ENCODE measurements at regions not wholly inside any gene's neighbourhood (a gene's known extent, or its start where the extent isn't known, plus 50 kb on each side); places are given as distances from the start of the nearest gene placed in this dataset.
"Not testable (repeated sequence)": the region's sequence is repeated elsewhere in the genome, so short reads cannot be mapped to it uniquely, and the experiment has no call there.

- Histone ChIP-seq H3K9me3 (no peaks in the 10 kb centered on the region), H3K36me3 (no peaks in the 10 kb centered on the region), H3K27ac (no peak overlapping the region), H3K4me3 (no peak overlapping the region), H3K27me3 (replicated peaks; ENCODE audit: insufficient read depth) (no peaks in the 10 kb centered on the region), H3K4me1 (replicated peaks) (no peaks in the 10 kb centered on the region)
- intact Hi-C loops (cut with DNase I): no loop called here
- TF ChIP-seq POLR2A (IDR thresholded peaks at IDR 0.05) (no peak), CTCF (IDR thresholded peaks at IDR 0.05) (no peak), POLR2AphosphoS5 (IDR thresholded peaks at IDR 0.05) (no peak)
- 59% methylated on average over 4 of the region's 4 CpGs for WGBS
- no peak for DNase-seq (ENCODE audit: low spot score)
Measured at GRCh38 chr3:110620118-110620517, 451.5 kb upstream of the NECTIN3 start.

GRCh38 chr3:110623571-110623970 lies 448.0 kb upstream of the NECTIN3 start:
- TF ChIP-seq CTCF (IDR thresholded peaks at IDR 0.05) (no peak), POLR2AphosphoS5 (IDR thresholded peaks at IDR 0.05) (no peak), POLR2A (IDR thresholded peaks at IDR 0.05) (no peak)
- H3K9me3 ChIP-seq: no peaks in the 10 kb centered on the region
- H3K27me3 ChIP-seq (replicated peaks; ENCODE audit: insufficient read depth): no peaks in the 10 kb centered on the region
- H3K4me1 ChIP-seq (replicated peaks): no peaks in the 10 kb centered on the region
- H3K27ac ChIP-seq: no peak overlapping the region
- no peaks in the 10 kb centered on the region for H3K36me3 ChIP-seq
- no peak for DNase-seq (ENCODE audit: low spot score)
- 38% methylated on average over 1 of the region's 1 CpG for WGBS
- no peak overlapping the region for H3K4me3 ChIP-seq
- intact Hi-C loops (cut with DNase I): no loop called here

- Histone ChIP-seq H3K27me3 (replicated peaks; ENCODE audit: insufficient read depth) (no peaks in the 10 kb centered on the region), H3K36me3 (no peaks in the 10 kb centered on the region), H3K27ac (no peak overlapping the region), H3K4me3 (no peak overlapping the region), H3K4me1 (replicated peaks) (no peaks in the 10 kb centered on the region), H3K9me3 (no peaks in the 10 kb centered on the region)
- DNase-seq (ENCODE audit: low spot score): no peak
- no peak for TF ChIP-seq CTCF (IDR thresholded peaks at IDR 0.05)
- TF ChIP-seq POLR2AphosphoS5 (IDR thresholded peaks at IDR 0.05): no peak
- TF ChIP-seq POLR2A (IDR thresholded peaks at IDR 0.05): no peak
- 43% methylated on average over 3 of the region's 3 CpGs for WGBS
- intact Hi-C loops (cut with DNase I): no loop called here
Measured at GRCh38 chr3:110624576-110624975, 447.0 kb upstream of the NECTIN3 start.

GRCh38 chr3:110625201-110625747 lies 446.3 kb upstream of the NECTIN3 start:
- H3K9me3 ChIP-seq: no peaks in the 10 kb centered on the region
- no peaks in the 10 kb centered on the region for H3K4me1 ChIP-seq (replicated peaks)
- no peak overlapping the region for H3K27ac ChIP-seq
- intact Hi-C loops (cut with DNase I): no loop called here
- H3K27me3 ChIP-seq (replicated peaks; ENCODE audit: insufficient read depth): no peaks in the 10 kb centered on the region
- no peak overlapping the region for H3K4me3 ChIP-seq
- no peak for DNase-seq (ENCODE audit: low spot score)
- 49% methylated on average over 4 of the region's 4 CpGs for WGBS
- no peaks in the 10 kb centered on the region for H3K36me3 ChIP-seq
- TF ChIP-seq POLR2AphosphoS5 (IDR thresholded peaks at IDR 0.05) (no peak), POLR2A (IDR thresholded peaks at IDR 0.05) (no peak), CTCF (IDR thresholded peaks at IDR 0.05) (no peak)

GRCh38 chr3:110626652-110627111 lies 444.9 kb upstream of the NECTIN3 start:
- H3K9me3 ChIP-seq; H3K27me3 ChIP-seq (replicated peaks; ENCODE audit: insufficient read depth); H3K4me3 ChIP-seq; DNase-seq (ENCODE audit: low spot score); intact Hi-C loops (cut with DNase I); H3K4me1 ChIP-seq (replicated peaks); H3K27ac ChIP-seq; H3K36me3 ChIP-seq: not testable (repeated sequence)
- 96% methylated on average over 5 of the region's 5 CpGs for WGBS

All from prostate gland (tissue), 2 donors.